Caco-2 (cell line): ENCODE measurements at regions not wholly inside any gene's neighbourhood (a gene's known extent, or its start where the extent isn't known, plus 50 kb on each side); places are given as distances from the start of the nearest gene placed in this dataset.
A peak's percentile ranks its signal among the peaks of the same experiment; 100 is the strongest.

Experiments used
- BruUV-seq: library from RNA; stranded (reverse); fragments of 400-500 nt; replicated peaks from 2 replicates; lab custom pipeline; 2021; lab: Mats Ljungman, UMichigan
- CTCF ChIA-PET: fragments of 300-600 bp; sonication (Branson Sonifier 250); formaldehyde crosslinking; loops from one replicate; lab custom pipeline; 2022; ENCODE audit warnings: antibody characterized with exemption; lab: Charles Lee
- POLR2A ChIA-PET: fragments of 300-600 bp; sonication (Branson Sonifier 250); formaldehyde crosslinking; loops from one replicate; lab custom pipeline; 2022; ENCODE audit warnings: antibody characterized with exemption; lab: Charles Lee
- DNase-seq, 2 experiments: peaks; one replicate each; pipeline versions ENCODE4 v3.0.0 to v3.0.0-alpha.2; 2020 to 2022
- H3K27me3 ChIP-seq: replicated peaks from 2 replicates; pipeline ENCODE4 v1.6.0; 2011; ENCODE audit warnings: low read length; ENCODE audit not compliant: control insufficient read depth, insufficient read depth
- H3K36me3 ChIP-seq: 2 replicates; pipeline ENCODE4 v1.5.1; 2011; ENCODE audit warnings: low read length; ENCODE audit not compliant: control insufficient read depth, insufficient read depth
- H3K4me1 ChIP-seq: fragments of 250-450 bp; sonication (Bioruptor Pico); 2 replicates; pipeline ENCODE4 v1.5.1; 2020; ENCODE audit warnings: mild to moderate bottlenecking
- H3K4me3 ChIP-seq: 2 replicates; pipeline ENCODE4 v1.5.1; 2011; ENCODE audit warnings: low read depth, mild to moderate bottlenecking, control low read depth, low read length
- H3K9me3 ChIP-seq: fragments of 250-450 bp; sonication (Bioruptor Pico); 2 replicates; pipeline ENCODE4 v1.5.1; 2020; ENCODE audit warnings: mild to moderate bottlenecking, moderate library complexity
- H3K27ac Mint-ChIP-seq: one replicate; pipeline ENCODE4 v1.8.0; 2022; ENCODE audit warnings: mixed read lengths; ENCODE audit not compliant: unreplicated experiment
- H3K27me3 Mint-ChIP-seq: one replicate; pipeline ENCODE4 v1.8.0; 2022; ENCODE audit warnings: mixed read lengths; ENCODE audit not compliant: insufficient read depth, unreplicated experiment
- H3K36me3 Mint-ChIP-seq: one replicate; pipeline ENCODE4 v1.8.0; 2022; ENCODE audit warnings: mild to moderate bottlenecking, mixed read lengths; ENCODE audit not compliant: insufficient read depth, unreplicated experiment
- H3K4me1 Mint-ChIP-seq: one replicate; pipeline ENCODE4 v1.8.0; 2022; ENCODE audit warnings: low read depth, mixed read lengths; ENCODE audit not compliant: unreplicated experiment
- H3K4me3 Mint-ChIP-seq: one replicate; pipeline ENCODE4 v1.8.0; 2022; ENCODE audit warnings: mild to moderate bottlenecking, moderate library complexity, mixed read lengths; ENCODE audit not compliant: unreplicated experiment
- H3K9me3 Mint-ChIP-seq: one replicate; pipeline ENCODE4 v1.8.0; 2022; ENCODE audit warnings: mixed read lengths; ENCODE audit not compliant: unreplicated experiment
- intact Hi-C: fragments of 100-400 bp; cut with micrococcal nuclease; formaldehyde crosslinking; loops from one replicate; pipeline ENCODE4 v1.10.0; 2022; ENCODE audit not compliant: unreplicated experiment
- TF ChIP-seq, protein P1 (sequence below), 2 experiments: fragments of 200-600 bp in 1 of 2; IDR thresholded peaks; 1 replicate in 1 of 2; 2 replicates in 1 of 2; pipeline versions ENCODE4 v1.5.1 to v1.8.0; 2011 to 2022; ENCODE audit warnings: antibody characterized with exemption in 1 of 2, control low read depth in 1 of 2, inconsistent platforms in 1 of 2, low read depth in 1 of 2, low read length in 1 of 2, mild to moderate bottlenecking in 1 of 2, moderate library complexity in 1 of 2; ENCODE audit not compliant: insufficient read depth in 1 of 2, severe bottlenecking in 1 of 2, unreplicated experiment in 1 of 2

DNA sequence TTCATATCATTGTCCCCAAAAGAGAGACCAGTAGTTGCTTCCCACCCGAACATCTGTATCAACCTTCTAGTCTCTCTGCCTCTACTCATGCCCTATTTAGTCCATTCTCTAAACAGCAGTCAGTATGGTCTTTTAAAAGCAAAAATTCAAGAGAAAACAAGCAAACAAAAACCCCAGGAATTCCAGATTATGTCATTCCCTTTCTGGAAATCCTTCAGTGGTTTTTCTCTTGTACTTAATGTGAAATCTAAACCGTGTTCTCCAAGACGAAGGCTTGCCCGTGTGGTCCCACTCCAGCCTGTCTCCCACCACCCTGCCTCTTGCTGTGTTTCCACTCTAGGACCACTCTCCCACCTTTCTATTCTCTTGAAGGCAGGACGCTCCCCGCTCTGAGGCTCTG is 90.8 kb downstream of the TMEM30B start:
- Histone ChIP-seq H3K9me3 (no peaks in the 10 kb centered on the region), H3K27me3 (no peaks in the 10 kb centered on the region), H3K4me1 (no peaks in the 10 kb centered on the region), H3K36me3 (no peaks in the 10 kb centered on the region), H3K4me3 (no peak overlapping the region)
- intact Hi-C loops: no loop called here
- TF ChIP-seq, protein P1, sequence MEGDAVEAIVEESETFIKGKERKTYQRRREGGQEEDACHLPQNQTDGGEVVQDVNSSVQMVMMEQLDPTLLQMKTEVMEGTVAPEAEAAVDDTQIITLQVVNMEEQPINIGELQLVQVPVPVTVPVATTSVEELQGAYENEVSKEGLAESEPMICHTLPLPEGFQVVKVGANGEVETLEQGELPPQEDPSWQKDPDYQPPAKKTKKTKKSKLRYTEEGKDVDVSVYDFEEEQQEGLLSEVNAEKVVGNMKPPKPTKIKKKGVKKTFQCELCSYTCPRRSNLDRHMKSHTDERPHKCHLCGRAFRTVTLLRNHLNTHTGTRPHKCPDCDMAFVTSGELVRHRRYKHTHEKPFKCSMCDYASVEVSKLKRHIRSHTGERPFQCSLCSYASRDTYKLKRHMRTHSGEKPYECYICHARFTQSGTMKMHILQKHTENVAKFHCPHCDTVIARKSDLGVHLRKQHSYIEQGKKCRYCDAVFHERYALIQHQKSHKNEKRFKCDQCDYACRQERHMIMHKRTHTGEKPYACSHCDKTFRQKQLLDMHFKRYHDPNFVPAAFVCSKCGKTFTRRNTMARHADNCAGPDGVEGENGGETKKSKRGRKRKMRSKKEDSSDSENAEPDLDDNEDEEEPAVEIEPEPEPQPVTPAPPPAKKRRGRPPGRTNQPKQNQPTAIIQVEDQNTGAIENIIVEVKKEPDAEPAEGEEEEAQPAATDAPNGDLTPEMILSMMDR (IDR thresholded peaks at IDR 0.05; ENCODE audit: insufficient read depth in 1 of 2, low read depth in 1 of 2, low read length in 1 of 2, severe bottlenecking in 1 of 2, unreplicated experiment in 1 of 2): no peak
- Mint-ChIP-seq H3K27me3 (peaks cover 5% of the 10 kb centered on the region), H3K9me3 (no peaks in the 10 kb centered on the region), H3K4me3 (no peak overlapping the region), H3K4me1 (peaks cover 8% of the 10 kb centered on the region), H3K36me3 (no peaks in the 10 kb centered on the region), H3K27ac (no peak overlapping the region)
- no peak for DNase-seq
- ChIA-PET POLR2A (no interaction called here), CTCF (no interaction called here)
- BruUV-seq: no TSS peak

DNA sequence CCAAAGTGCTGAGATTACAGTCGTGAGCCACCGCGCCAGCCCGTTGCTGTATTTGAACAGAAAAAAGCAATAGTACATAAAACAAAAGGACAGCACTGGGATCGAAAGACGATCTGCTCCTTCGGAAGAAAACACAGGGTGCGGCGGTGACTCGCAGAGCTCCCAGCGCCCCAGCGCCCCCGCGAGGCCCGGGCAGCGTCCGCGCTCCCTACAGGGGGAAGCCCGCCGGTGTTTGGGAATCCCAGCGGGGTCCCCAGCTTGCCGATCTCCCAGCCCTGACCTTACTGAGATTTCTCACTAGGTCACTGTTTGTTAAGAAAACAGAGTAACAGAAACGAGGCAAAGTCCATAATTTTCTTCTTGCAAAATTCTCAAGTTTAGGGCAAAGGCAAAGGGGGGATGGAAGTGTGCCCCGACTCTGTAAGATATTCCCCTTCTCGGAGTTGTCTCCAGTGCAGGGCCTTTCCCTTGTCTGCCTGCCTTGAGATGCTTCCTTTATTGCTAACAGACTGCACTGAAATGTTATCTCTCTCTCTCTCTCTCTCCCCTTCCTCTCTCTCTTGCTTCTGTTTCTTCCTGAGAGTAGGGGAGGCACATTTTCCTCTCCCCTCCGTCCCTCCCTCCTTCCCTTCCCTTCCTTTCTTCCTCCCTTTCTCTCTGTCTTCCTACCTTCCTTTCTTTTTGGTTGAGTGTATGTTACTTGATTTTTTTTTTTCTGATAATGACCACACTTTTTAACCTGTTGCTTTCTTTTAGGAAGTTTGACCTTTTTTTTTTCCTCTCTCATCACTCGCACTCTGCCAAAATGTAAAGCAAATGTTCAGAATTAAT is 91.9 kb downstream of the TMEM30B start:
- H3K36me3 ChIP-seq: no peaks in the 10 kb centered on the region
- DNase-seq: peak in 1 of 2 experiments; percentile 40
- no TSS peak for BruUV-seq
- POLR2A ChIA-PET: no interaction called here
- Mint-ChIP-seq H3K9me3 (no peaks in the 10 kb centered on the region), H3K36me3 (no peaks in the 10 kb centered on the region), H3K4me1 (peaks cover 8% of the 10 kb centered on the region), H3K27me3 (peaks cover 5% of the 10 kb centered on the region), H3K4me3 (peak overlapping the region; percentile 1), H3K27ac (no peak overlapping the region)
- TF ChIP-seq, protein P1 (IDR thresholded peaks at IDR 0.05; ENCODE audit: insufficient read depth in 1 of 2, low read depth in 1 of 2, low read length in 1 of 2, severe bottlenecking in 1 of 2, unreplicated experiment in 1 of 2): peak in 1 of 2 experiments; percentile 37
- H3K9me3 ChIP-seq: no peaks in the 10 kb centered on the region
- intact Hi-C loops: loop anchor here (5.0 kb wide), 1 partner anchor 877 kb away; no protein-coding TSS in a partner anchor
- H3K27me3 ChIP-seq: no peaks in the 10 kb centered on the region
- H3K4me3 ChIP-seq: no peak overlapping the region
- CTCF ChIA-PET: no interaction called here
- no peaks in the 10 kb centered on the region for H3K4me1 ChIP-seq

DNA sequence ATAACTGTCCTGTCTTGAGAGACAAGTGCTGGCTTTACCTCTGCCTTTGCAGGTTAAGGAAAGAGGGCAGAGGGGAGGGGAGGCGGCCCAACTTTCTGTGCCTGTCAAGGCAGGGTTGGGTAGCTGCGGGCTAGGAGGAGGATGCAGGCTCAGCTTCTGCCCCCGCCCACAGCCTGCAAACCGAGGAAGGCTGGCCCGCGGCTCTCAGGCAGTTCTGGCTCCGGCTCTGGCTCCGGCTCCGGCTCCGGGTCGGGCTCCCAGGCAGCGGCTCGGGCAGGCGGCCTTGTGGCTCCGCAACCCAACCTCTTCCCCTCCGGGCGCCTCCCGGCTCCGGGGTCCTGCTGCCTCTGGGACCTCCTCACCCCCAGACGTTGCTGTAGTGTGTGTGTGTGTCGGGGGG is 92.9 kb downstream of the TMEM30B start:
- DNase-seq: no peak
- Mint-ChIP-seq H3K36me3 (no peaks in the 10 kb centered on the region), H3K27me3 (peaks cover 5% of the 10 kb centered on the region), H3K4me3 (no peak overlapping the region), H3K27ac (no peak overlapping the region), H3K9me3 (no peaks in the 10 kb centered on the region), H3K4me1 (peaks cover 8% of the 10 kb centered on the region)
- Histone ChIP-seq H3K9me3 (no peaks in the 10 kb centered on the region), H3K36me3 (no peaks in the 10 kb centered on the region), H3K4me3 (no peak overlapping the region), H3K27me3 (no peaks in the 10 kb centered on the region), H3K4me1 (no peaks in the 10 kb centered on the region)
- ChIA-PET POLR2A (no interaction called here), CTCF (no interaction called here)
- BruUV-seq: no TSS peak
- intact Hi-C loops: loop anchor here (5.0 kb wide), 1 partner anchor 876 kb away; no protein-coding TSS in a partner anchor
- TF ChIP-seq, protein P1 (IDR thresholded peaks at IDR 0.05; ENCODE audit: insufficient read depth in 1 of 2, low read depth in 1 of 2, low read length in 1 of 2, severe bottlenecking in 1 of 2, unreplicated experiment in 1 of 2): no peak
